ENCODE measurements at regions not wholly inside any gene's neighbourhood (a gene's known extent, or its start where the extent isn't known, plus 50 kb on each side); places are given as distances from the start of the nearest gene placed in this dataset.
A peak's percentile ranks its signal among the peaks of the same experiment; 100 is the strongest.

GRCh38 chr9:85081963-85082362 lies 412.4 kb downstream of the NTRK2 start:
- no peak for DNase-seq (ENCODE audit: low read depth, low spot score)

- peak; percentile 11 for DNase-seq (ENCODE audit: low read depth, low spot score)
Observed at GRCh38 chr9:85079349-85079748, 409.8 kb downstream of the NTRK2 start.

DNA sequence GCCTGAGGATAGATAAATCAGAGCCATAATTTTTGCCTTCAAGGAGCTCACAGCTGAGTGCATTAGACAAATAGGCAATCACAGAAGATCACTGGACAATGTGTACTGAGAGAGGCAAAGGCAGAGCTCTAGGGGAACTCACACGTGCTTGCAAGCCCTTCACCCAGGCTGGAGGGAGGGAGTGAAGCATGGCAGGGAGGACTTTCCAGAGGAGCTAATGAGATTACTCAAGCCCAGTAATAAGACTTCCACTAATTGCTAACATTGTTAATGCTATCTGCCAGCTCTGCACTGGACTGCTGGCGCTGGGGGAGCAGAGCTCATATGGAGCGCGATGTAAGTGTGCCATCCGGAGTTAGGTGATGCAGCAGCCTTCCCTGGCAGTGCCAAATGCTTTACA lies 408.4 kb downstream of the NTRK2 start:
- no peak for DNase-seq (ENCODE audit: low read depth, low spot score)

- peak; percentile 18 for DNase-seq (ENCODE audit: low read depth, low spot score)
Observed at GRCh38 chr9:85077146-85077545, 407.6 kb downstream of the NTRK2 start.

All from ELF-1 (cell line).